ENCODE measurements at regions not wholly inside any gene's neighbourhood (a gene's known extent, or its start where the extent isn't known, plus 50 kb on each side); places are given as distances from the start of the nearest gene placed in this dataset.

DNA sequence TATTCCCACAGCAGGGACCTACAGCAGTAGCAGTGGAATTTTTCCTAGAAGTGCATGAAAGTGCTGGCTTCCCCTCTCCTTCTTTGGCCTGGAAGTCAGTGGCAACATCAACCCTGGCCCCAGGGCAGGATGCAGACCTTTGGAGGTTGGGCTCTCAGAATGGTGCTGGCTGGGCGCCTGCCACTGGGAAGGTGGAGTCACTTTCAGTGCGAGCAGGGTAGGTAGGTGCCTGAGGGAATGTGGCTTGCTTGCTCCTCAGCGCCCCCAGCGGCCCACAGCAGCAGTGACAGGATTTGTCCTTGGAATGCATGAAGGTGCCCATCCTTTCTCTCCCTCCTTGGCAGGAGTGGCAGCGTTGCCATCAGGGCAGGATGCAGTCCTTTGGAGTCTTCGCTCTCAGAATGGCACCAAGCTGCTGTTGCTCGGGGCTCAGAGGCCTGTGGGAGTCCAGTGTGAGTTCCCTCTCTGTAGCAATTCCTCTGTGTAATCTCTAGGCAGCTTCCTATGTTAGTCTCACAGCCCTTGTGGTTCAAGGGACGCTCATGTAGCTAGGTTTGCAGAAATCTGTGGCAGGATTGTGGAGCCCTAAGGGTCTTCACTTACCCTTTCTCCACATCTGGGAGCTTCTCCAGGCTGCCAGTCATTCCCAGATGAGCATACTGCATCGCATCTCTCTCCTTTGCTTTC is 354.4 kb upstream of the DACH1 start:
- DNase-seq (ENCODE audit: low read depth) = no peak

- no peak for DNase-seq (ENCODE audit: low read depth)
Observed at GRCh38 chr13:72218966-72219365, 352.0 kb upstream of the DACH1 start.

GRCh38 chr13:72217142-72217541 is 350.1 kb upstream of the DACH1 start:
- DNase-seq (ENCODE audit: low read depth) = no peak

GRCh38 chr13:72208112-72208645 is 341.2 kb upstream of the DACH1 start:
- DNase-seq (ENCODE audit: low read depth) = no peak

- DNase-seq (ENCODE audit: low read depth) = no peak
Observed at GRCh38 chr13:72205773-72206172, 338.8 kb upstream of the DACH1 start.

GRCh38 chr13:72204291-72204690 is 337.3 kb upstream of the DACH1 start:
- no peak for DNase-seq (ENCODE audit: low read depth)

- DNase-seq (ENCODE audit: low read depth) = no peak
Observed at GRCh38 chr13:72201726-72202125, 334.7 kb upstream of the DACH1 start.

DNA sequence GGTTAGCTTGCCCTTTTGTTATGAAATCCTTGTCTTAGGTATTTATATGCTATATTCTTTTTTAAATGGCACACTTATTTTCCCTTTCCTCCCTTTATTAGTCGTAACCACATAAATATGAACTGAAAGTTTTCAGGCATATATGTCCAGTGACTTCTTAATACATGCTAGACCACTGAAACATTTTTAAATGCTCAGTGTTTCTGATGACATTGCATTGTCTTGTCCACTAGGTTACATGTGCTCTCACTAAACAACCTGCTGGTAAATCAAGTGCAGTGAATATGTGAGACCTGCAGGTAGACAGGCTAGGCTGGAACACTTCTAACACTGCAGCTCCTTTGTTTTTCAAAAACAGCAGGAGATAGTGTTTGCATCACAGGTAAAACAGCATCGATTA is 332.6 kb upstream of the DACH1 start:
- no peak for DNase-seq (ENCODE audit: low read depth)

DNA sequence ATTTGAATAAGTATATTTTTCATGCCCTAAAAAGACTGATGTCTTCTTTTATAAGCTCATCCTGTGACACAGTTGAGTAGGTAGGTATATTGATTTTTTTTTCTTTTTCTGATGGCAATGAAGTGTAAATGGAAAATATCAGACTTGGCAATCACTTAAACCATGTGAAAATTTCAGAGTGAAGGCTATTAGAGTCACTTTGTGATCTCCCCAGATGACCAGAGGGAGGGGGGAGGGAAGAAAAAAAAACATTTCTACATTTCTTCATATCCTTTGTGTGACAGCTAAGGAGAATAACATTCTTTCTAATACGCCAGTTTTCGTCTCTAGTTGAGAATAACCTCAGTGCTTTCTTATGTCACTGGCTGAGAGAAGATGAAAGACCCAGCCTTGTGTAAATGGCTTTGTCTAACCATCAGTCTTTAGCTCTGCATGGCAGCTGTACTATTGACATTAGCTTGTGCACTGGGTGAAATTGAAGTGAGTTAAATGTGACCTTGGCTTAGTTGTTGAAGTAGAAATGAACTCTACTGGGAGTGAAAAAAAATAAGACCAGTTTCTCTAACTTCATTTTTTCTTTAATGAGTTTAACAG is 332.1 kb upstream of the DACH1 start:
- DNase-seq (ENCODE audit: low read depth) = no peak

- no peak for DNase-seq (ENCODE audit: low read depth)
Observed at GRCh38 chr13:72198042-72198441, 331.0 kb upstream of the DACH1 start.

DNA sequence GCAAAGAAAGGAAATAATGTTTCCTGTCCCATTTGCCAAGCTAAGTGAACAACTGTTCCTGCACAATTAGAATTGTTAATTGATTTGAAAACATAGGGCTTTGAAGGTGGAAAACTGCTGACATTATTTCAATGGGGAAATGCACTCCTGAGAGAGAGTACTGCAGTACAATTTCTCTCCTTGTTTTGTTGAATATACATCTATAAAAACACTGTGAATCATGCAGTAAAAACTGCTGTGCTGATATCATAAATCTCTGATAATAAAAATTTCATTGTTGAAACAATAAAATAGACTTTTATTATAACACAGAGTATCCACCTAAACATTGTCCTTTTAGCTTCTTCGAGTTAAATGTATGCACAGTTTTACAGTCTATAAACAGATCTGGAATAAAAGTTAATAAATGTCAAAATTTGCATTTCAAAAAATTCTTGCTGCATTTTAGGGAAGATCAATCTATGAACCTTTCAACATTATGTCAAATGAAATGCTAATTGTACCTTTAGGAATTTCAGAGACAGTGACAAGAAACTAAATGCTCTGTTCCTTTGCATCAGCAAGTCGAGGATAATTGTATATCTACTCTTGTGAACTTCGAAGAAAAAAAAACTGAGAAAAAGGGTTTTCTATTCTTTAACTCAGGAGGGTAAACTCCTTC is 328.2 kb upstream of the DACH1 start:
- DNase-seq (ENCODE audit: low read depth) = no peak

DNA sequence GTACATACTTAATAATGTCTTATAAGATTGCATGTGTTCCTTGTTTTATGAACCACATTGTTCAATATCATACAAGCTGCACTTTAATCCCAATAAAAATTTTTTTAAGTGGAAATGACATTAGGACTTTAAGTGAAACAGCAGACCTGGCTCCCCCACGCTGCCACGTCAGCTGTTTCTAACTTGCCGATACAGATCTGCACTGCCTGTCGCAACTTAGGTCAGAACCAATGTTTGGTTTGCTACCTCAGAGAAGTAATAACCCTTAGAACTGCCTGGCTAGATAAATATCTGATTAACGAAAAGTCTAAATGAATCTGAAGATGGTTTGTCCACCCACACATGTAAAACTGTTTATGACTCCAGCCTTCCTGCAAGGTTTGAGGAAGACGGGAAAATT is 327.5 kb upstream of the DACH1 start:
- DNase-seq (ENCODE audit: low read depth) = no peak

GRCh38 chr13:72186730-72187422 is 319.9 kb upstream of the DACH1 start:
- no peak for DNase-seq (ENCODE audit: low read depth)

- no peak for DNase-seq (ENCODE audit: low read depth)
Observed at GRCh38 chr13:72185776-72186175, 318.8 kb upstream of the DACH1 start.

GRCh38 chr13:72181661-72182060 is 314.7 kb upstream of the DACH1 start:
- no peak for DNase-seq (ENCODE audit: low read depth)

DNA sequence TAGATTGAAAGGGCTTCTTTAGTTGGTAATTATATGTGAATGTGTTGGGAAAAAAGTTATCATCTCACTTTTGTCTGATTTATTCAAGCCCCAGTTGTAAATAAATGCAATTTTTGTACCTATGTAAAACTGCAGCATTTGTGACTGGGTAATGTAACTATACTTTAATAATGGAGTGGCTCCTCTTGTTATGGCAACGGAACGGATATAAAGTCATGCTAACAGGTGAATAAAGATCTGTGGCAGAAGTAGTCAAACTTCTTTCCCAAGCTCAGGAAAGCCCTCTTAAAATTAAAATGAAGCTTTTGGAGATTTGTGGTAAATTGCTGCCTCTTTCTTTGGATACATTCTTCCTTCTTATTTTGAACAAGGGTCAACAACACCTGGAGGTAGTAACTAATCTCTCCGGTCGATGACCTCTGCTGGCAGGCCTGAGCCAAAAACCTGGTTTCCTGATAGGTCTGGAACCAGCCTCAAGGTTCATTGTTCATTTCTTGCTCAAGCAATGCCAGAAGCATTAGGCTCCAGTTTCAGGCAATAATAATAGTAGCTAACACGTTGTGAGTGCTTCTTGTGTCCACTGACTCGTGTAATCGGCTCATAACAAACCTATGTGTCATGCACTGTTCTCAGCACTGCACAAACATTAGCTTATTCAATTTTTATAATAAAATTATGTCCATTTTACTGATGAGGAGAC is 313.4 kb upstream of the DACH1 start:
- DNase-seq (ENCODE audit: low read depth) = no peak

DNA sequence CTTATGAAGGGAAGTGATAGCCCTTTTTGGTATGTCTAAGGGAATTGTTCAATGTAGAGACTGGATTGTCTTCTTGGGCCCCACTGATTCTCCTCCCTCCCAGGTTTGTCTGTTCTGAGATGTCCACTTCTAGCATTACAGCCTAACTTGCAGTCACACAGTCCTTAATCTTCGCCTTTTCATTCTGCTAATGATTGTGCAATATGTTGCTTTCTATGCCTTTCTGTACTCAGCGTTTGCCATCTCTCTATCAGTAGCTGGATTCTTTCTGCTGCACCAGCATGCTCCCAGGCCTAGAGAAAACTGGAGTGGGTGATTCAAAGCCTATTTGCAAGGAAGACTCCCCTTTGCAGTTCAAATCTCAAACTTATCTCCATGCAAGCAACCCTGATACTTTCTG is 307.5 kb upstream of the DACH1 start:
- no peak for DNase-seq (ENCODE audit: low read depth)

DNA sequence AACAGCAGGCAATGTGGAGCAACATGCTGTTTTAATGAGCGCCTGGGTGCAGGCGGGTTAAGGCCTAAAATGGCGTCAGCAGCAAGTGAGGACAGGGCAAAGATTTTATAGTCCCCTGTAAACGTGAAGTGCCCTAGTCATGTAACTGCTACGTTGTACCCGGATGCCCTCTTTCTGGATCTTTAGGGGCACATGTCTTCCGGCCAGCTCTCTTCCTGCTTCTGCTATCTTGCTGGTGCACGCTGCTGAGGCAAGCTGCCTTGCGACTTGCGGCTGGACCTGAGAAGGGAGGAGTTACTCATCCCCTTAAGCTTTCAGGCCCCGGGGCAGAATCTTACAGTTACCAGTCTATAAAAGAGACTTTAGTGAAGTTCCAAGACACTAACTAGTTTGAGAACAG is 303.6 kb upstream of the DACH1 start:
- no peak for DNase-seq (ENCODE audit: low read depth)

- DNase-seq (ENCODE audit: low read depth) = no peak
Observed at GRCh38 chr13:72168126-72168855, 301.3 kb upstream of the DACH1 start.

- no peak for DNase-seq (ENCODE audit: low read depth)
Observed at GRCh38 chr13:72166102-72166650, 299.2 kb upstream of the DACH1 start.

DNA sequence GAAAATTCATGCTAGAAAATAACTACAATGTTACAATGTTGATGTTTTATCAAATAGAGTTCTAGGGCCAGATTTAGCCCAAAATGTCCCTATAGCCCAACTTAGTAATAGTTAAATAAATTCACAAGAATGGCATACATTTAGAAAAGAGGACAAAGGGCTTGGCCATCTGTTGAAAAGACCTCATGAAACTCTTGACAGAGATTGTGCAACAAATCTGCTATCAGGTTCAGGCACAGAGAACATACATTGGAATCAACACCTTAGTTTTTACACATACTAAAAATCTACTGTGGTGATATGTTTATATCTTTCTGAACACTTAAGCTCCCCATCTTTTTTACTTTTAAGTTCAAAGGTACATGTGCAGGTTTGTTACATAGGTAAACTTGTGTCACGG is 298.3 kb upstream of the DACH1 start:
- DNase-seq (ENCODE audit: low read depth) = no peak

Measured in stimulated activated CD8-positive, alpha-beta memory T cell treated with anti-CD3 and anti-CD28 coated beads, Interleukin-12 subunit alpha, Interleukin-12 subunit beta, amount 100 ng/mL, for 1 hour (primary cell).